Tibial artery (tissue), 4 donors: ENCODE measurements at regions not wholly inside any gene's neighbourhood (a gene's known extent, or its start where the extent isn't known, plus 50 kb on each side); places are given as distances from the start of the nearest gene placed in this dataset.

ENCODE experiments used
- DNase-seq, 2 donors: peaks; one replicate each; pipeline ENCODE4 v3.0.0-alpha.2; 2019
- H3K27ac ChIP-seq, 2 donors: fragments of 200-600 bp; sonication (generic) in 1 of 2; 1 replicate in 1 of 2; 2 replicates in 1 of 2; pipeline ENCODE4 v1.5.1; 2018 to 2019; ENCODE audit warnings: mild to moderate bottlenecking in 1 of 2
- H3K27me3 ChIP-seq, 2 donors: fragments of 200-600 bp; sonication (generic) in 1 of 2; one replicate each; pipeline versions ENCODE4 v1.5.1 to v1.6.0; 2016 to 2019
- H3K36me3 ChIP-seq, 3 donors: fragments of 200-600 bp; sonication (generic) in 2 of 3; one replicate each; pipeline ENCODE4 v1.5.1; 2016 to 2019; ENCODE audit warnings: mild to moderate bottlenecking in 2 of 3
- H3K4me1 ChIP-seq, 4 donors: fragments of 200-600 bp; sonication (generic) in 2 of 4; 1 replicate in 3 of 4; 2 replicates in 1 of 4; pipeline ENCODE4 v1.5.1; 2016 to 2019
- H3K4me3 ChIP-seq, 2 donors: fragments of 200-600 bp; sonication (generic) in 1 of 2; 1 replicate in 1 of 2; 2 replicates in 1 of 2; pipeline ENCODE4 v1.5.1; 2018 to 2019; ENCODE audit warnings: mild to moderate bottlenecking in 2 of 2
- H3K9me3 ChIP-seq, 3 donors: fragments of 200-600 bp; sonication (generic) in 1 of 3; one replicate each; pipeline ENCODE4 v1.5.1; 2016 to 2019
- intact Hi-C: fragments of 100-400 bp; cut with DNase I; formaldehyde crosslinking; loops from one replicate; pipeline ENCODE4 v1.15.0; 2023; ENCODE audit warnings: low total_unique reads
- TF ChIP-seq, protein P1 (sequence below), 2 experiments: fragments of 200-600 bp in 1 of 2; fragments of 450-650 bp in 1 of 2; IDR thresholded peaks; one replicate each; pipeline ENCODE4 v1.5.1; 2017 to 2019; ENCODE audit warnings: antibody characterized with exemption in 2 of 2, mild to moderate bottlenecking in 1 of 2, moderate library complexity in 1 of 2

DNA sequence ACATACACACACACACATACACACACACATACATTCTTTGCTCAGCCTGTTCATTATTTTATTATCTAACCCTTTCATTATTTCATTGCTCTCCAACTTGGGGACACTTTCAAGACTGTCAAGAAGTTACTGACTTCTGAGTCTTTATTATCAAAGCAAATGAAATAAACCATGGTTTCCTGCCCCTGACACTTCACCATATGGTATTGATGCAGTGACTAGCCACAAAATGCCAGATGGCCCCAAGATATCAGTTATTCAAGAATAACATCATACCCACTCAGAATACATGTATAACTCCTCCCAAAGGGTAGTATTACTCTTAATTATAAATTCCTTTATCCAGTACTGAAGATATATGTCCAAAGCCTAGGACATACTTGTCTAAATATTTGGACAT is 197.3 kb downstream of the MRPL39 start:
- H3K4me3 ChIP-seq, result no peak overlapping the region
- no peaks in the 10 kb centered on the region for H3K27me3 ChIP-seq
- no peak overlapping the region for H3K27ac ChIP-seq
- TF ChIP-seq, protein P1, sequence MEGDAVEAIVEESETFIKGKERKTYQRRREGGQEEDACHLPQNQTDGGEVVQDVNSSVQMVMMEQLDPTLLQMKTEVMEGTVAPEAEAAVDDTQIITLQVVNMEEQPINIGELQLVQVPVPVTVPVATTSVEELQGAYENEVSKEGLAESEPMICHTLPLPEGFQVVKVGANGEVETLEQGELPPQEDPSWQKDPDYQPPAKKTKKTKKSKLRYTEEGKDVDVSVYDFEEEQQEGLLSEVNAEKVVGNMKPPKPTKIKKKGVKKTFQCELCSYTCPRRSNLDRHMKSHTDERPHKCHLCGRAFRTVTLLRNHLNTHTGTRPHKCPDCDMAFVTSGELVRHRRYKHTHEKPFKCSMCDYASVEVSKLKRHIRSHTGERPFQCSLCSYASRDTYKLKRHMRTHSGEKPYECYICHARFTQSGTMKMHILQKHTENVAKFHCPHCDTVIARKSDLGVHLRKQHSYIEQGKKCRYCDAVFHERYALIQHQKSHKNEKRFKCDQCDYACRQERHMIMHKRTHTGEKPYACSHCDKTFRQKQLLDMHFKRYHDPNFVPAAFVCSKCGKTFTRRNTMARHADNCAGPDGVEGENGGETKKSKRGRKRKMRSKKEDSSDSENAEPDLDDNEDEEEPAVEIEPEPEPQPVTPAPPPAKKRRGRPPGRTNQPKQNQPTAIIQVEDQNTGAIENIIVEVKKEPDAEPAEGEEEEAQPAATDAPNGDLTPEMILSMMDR (IDR thresholded peaks at IDR 0.05), result no peak
- H3K4me1 ChIP-seq, result no peaks in the 10 kb centered on the region
- peaks cover 0 to 3% (median 0%) of the 10 kb centered on the region in 3 donors for H3K9me3 ChIP-seq
- intact Hi-C loops, result no loop called here
- H3K36me3 ChIP-seq, result no peaks in the 10 kb centered on the region
- no peak for DNase-seq

DNA sequence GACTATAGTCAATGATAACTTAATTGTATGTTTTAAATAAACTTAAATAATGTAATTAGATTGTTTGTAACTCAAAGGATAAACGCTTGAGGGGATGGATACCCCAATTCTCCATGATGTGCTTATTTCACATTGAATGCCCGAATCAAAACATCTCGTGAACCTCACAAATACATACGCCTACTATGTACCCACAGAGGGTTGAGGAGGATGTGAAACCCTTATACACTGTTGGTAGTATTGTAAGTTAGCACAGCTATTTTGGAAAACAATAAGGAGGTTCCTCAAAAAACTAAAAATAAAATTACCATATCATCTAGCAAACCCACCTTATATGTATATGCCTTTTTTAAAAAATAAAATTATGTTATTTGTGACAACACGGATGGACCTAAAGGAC is 198.6 kb downstream of the MRPL39 start:
- Histone ChIP-seq H3K4me3 (no peak overlapping the region), H3K27ac (no peak overlapping the region), H3K4me1 (no peaks in the 10 kb centered on the region), H3K9me3 (no peaks in the 10 kb centered on the region), H3K36me3 (no peaks in the 10 kb centered on the region), H3K27me3 (no peaks in the 10 kb centered on the region)
- no peak for DNase-seq
- intact Hi-C loops, result no loop called here
- TF ChIP-seq, protein P1 (IDR thresholded peaks at IDR 0.05), result no peak

DNA sequence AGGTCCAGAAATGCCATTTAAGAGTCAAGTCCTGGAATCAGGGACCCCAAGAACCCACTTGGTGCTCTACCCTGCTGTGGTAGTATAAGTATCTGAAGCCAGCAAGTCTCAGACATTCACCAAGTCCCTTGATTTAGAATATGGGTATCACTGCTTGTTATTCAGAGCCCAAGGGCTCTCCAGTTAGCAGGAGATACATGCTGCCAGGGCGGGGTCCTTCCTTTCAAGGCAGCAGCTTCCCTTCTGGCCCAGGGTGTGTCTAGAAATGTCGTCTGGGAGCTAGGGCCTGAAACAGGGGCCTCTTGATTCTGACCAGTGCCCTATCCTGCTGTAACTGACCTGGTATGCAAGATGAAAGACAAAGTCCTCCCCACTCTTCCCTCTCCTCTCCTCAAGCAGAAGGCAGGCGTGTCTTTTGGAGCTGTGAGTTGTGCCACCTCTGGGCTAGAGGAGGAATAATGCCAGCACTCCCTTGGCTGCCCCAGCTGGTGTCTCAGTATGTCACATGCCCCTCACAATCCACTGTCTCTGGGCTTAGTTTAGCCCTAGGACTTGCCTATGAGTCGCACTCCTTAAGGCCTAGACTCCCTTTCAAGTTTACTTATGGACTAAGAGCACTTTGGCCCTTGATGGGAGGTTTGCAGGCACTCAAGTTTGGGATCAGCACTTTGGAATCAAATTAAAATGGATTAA is 200.2 kb downstream of the MRPL39 start:
- TF ChIP-seq, protein P1 (IDR thresholded peaks at IDR 0.05), result no peak
- Histone ChIP-seq H3K36me3 (no peaks in the 10 kb centered on the region), H3K4me3 (no peak overlapping the region), H3K27ac (no peak overlapping the region), H3K27me3 (no peaks in the 10 kb centered on the region), H3K9me3 (no peaks in the 10 kb centered on the region), H3K4me1 (no peaks in the 10 kb centered on the region)
- intact Hi-C loops, result no loop called here
- DNase-seq, result no peak

DNA sequence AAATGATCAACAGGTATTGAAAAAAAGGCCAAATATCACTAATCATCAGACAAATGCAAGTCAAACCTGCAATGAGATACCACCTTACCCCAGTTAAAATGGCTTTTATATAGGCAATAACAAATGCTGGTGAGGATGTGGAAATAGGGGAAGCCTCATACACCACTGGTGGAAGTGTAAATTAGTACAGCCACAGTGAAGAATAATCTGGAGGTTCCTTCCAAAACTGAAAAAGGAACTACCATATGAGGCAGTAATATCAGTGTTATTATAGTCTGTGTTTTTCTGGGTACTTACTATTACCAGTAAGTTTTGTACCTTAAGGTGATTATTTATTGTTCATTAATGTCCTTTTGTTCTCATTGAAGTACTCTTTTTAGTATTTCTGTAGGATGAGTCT is 201.3 kb downstream of the MRPL39 start:
- Histone ChIP-seq H3K4me1 (no peaks in the 10 kb centered on the region), H3K27ac (no peak overlapping the region), H3K9me3 (no peaks in the 10 kb centered on the region), H3K36me3 (no peaks in the 10 kb centered on the region), H3K27me3 (no peaks in the 10 kb centered on the region), H3K4me3 (no peak overlapping the region)
- DNase-seq, result no peak
- intact Hi-C loops, result no loop called here
- TF ChIP-seq, protein P1 (IDR thresholded peaks at IDR 0.05), result no peak

DNA sequence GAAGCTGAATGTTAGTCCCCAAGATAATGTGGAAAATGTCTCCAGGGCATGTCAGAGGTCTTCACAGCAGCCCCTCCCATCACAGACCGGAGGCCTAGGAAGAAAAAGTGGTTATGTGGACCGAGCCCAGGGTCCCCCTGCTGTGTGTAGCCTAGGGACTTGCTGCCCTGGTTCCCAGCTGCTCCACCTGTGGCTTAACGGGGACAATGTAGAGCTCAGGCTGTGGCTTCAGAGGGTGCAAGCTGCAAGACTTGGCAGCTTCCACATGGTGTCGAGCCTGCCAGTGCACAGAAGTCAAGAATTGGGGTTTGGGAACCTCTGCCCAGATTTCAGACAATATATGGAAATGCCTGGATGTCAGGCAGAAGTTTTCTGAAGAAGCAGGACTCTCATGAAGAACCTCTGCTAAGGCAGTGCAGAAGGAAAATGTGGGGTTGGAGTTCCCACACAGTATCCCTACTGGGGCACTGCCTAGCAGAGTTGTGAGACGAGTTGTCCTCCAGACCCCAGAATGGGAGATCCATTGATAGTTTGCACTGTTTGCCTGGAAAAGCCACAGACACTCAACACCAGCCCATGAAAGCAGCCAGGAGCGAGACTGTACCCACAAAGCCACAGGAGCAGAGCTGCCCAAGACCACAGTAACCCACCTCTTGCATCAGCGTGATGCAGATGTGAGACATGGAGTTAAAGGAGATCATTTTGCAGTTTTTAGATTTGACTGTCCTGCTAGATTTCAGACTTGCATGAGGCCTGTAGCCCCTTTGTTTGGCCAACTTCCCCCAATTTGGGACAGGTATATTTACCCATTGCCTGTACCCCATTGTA is 204.9 kb downstream of the MRPL39 start:
- Histone ChIP-seq H3K9me3 (no peaks in the 10 kb centered on the region), H3K36me3 (no peaks in the 10 kb centered on the region), H3K27me3 (no peaks in the 10 kb centered on the region), H3K4me3 (no peak overlapping the region), H3K4me1 (no peaks in the 10 kb centered on the region), H3K27ac (no peak overlapping the region)
- TF ChIP-seq, protein P1 (IDR thresholded peaks at IDR 0.05), result no peak
- intact Hi-C loops, result no loop called here
- DNase-seq, result no peak
